Right lobe of liver (tissue), 6 donors: ENCODE measurements at regions not wholly inside any gene's neighbourhood (a gene's known extent, or its start where the extent isn't known, plus 50 kb on each side); places are given as distances from the start of the nearest gene placed in this dataset.
"Not testable (repeated sequence)": the region's sequence is repeated elsewhere in the genome, so short reads cannot be mapped to it uniquely, and the experiment has no call there.

Source experiments
- ATAC-seq, 4 donors: fragments of 200-7000 bp; cut with Tn5 transposase; one replicate each; pipeline ENCODE4 v1.9.1; 2020; ENCODE audit warnings: mild to moderate bottlenecking in 4 of 4, moderate library complexity in 4 of 4
- DNase-seq, 3 donors: peaks; one replicate each; pipeline ENCODE4 v3.0.0-alpha.2; 2020
- H3K27ac ChIP-seq, 3 donors: fragments of 200-600 bp; one replicate each; pipeline ENCODE4 v1.8.0; 2022
- H3K27me3 ChIP-seq, 2 donors: fragments of 200-600 bp; one replicate each; pipeline ENCODE4 v1.8.0; 2022
- H3K36me3 ChIP-seq, 4 donors: fragments of 200-600 bp; sonication (generic) in 1 of 4; one replicate each; pipeline versions ENCODE4 v1.5.1 to v1.8.0; 2017 to 2022; ENCODE audit warnings: control low read depth in 1 of 4
- H3K4me1 ChIP-seq, 4 donors: fragments of 200-600 bp; sonication (generic) in 1 of 4; one replicate each; pipeline versions ENCODE4 v1.5.1 to v1.8.0; 2017 to 2022; ENCODE audit warnings: control low read depth in 1 of 4
- H3K4me3 ChIP-seq, 3 donors: fragments of 200-600 bp; one replicate each; pipeline ENCODE4 v1.8.0; 2022
- H3K9me3 ChIP-seq, 4 donors: fragments of 200-600 bp; sonication (generic) in 1 of 4; one replicate each; pipeline versions ENCODE4 v1.5.1 to v1.8.0; 2017 to 2022; ENCODE audit warnings: control low read depth in 1 of 4
- POLR2A ChIP-seq: fragments of 450-650 bp; IDR thresholded peaks from one replicate; pipeline ENCODE4 v1.6.1; 2017; ENCODE audit warnings: antibody characterized with exemption, mild to moderate bottlenecking
- WGBS: methylation state at CpG from one replicate; pipeline ENCODE4 v1.1.6; 2018; ENCODE audit warnings: low coverage, low lambda C conversion rate; ENCODE audit not compliant: insufficient coverage; ENCODE audit errors: missing lambda C conversion rate; 5-methylcytosine and 5-hydroxymethylcytosine counted together
- intact Hi-C, 2 donors: fragments of 100-400 bp; cut with DNase I; formaldehyde crosslinking; loops; one replicate each; pipeline versions ENCODE4 v1.11.2 to v1.14.1; 2022
- TF ChIP-seq, protein P1 (sequence below), 4 donors: fragments of 200-600 bp in 3 of 4; fragments of 450-650 bp in 1 of 4; IDR thresholded peaks; one replicate each; pipeline versions ENCODE4 v1.5.1 to v1.8.0; 2016 to 2022; ENCODE audit warnings: antibody characterized with exemption in 4 of 4, mild to moderate bottlenecking in 2 of 4
- donor health status: DM: no; HTN: yes; CAD: no.
- donor health status: DM: no; HTN: no; CAD: no.
- donor health status: DM: no; HTN: no; CAD: no.
- donor health status: DM: no; HTN: yes; CAD: no.
- donor health status: DM: no; HTN: yes; CAD: no.

DNA sequence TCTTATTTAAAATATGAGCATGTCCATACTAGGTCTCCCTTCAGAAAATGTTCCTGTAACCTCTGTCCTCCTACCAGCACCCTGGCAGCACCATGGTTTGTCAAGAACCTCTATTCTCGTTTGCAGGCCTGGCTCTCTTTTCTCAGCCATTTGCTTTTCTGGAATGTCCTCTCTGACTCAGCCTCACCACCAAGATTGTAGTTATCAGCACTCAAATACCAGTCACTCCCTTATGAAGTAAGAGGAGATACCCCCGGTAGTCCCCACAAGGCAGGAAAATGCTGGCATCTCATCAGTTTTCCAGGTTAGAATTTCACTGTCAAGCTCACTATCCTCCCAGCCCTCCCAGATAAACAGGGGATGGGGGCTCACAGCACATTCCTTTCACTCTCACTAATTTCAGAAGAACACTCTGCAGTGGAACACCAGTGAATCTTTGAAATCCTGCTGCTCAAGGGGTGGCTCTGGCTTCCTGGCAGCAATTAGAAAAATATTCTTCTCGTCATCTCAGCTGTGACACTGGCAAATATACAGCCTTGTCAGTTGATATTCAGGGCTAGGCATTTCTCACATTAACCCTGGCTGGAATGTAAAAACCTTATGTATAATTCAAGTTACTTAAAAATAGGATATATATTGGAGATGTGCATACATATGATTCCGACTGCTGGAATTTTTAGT lies 129.2 kb downstream of the TBX18 start:
- ATAC-seq: no peak
- 40% methylated on average over 4 of the region's 4 CpGs for WGBS

DNA sequence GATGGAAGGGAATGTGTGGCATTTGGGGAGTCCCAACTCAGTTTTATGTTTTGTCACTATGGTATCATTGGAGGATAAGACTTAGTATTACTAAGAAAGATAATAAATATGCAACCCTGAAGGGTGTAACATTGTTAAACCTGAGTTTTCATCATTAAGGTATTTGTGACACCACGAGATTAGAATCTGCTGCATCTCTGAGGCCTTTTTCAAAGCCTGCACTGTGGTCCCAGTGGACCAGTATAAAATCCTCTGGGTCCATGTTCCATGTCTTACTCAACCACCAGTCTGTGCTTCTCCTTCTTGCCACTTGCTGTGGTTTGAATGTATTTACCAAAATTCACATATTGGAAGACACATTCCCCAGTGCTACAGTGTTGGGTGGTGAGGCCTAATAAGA lies 130.6 kb downstream of the TBX18 start:
- intact Hi-C loops: no loop called here
- Histone ChIP-seq H3K4me3 (no peak overlapping the region), H3K27me3 (no peaks in the 10 kb centered on the region), H3K36me3 (no peaks in the 10 kb centered on the region), H3K27ac (no peak overlapping the region), H3K4me1 (no peaks in the 10 kb centered on the region), H3K9me3 (no peaks in the 10 kb centered on the region)
- ATAC-seq (no peak), DNase-seq (no peak)
- TF ChIP-seq POLR2A: no peak
- TF ChIP-seq, protein P1, sequence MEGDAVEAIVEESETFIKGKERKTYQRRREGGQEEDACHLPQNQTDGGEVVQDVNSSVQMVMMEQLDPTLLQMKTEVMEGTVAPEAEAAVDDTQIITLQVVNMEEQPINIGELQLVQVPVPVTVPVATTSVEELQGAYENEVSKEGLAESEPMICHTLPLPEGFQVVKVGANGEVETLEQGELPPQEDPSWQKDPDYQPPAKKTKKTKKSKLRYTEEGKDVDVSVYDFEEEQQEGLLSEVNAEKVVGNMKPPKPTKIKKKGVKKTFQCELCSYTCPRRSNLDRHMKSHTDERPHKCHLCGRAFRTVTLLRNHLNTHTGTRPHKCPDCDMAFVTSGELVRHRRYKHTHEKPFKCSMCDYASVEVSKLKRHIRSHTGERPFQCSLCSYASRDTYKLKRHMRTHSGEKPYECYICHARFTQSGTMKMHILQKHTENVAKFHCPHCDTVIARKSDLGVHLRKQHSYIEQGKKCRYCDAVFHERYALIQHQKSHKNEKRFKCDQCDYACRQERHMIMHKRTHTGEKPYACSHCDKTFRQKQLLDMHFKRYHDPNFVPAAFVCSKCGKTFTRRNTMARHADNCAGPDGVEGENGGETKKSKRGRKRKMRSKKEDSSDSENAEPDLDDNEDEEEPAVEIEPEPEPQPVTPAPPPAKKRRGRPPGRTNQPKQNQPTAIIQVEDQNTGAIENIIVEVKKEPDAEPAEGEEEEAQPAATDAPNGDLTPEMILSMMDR (IDR thresholded peaks at IDR 0.05): no peak
- WGBS: 75% methylated on average over 1 of the region's 1 CpG

More for the DNA sequence above, 129.2 kb downstream of the TBX18 start:
- Histone ChIP-seq H3K4me3 (no peak overlapping the region), H3K36me3 (no peaks in the 10 kb centered on the region), H3K9me3 (no peaks in the 10 kb centered on the region), H3K4me1 (no peaks in the 10 kb centered on the region), H3K27me3 (no peaks in the 10 kb centered on the region), H3K27ac (no peak overlapping the region)
- DNase-seq: no peak
- intact Hi-C loops: no loop called here
- TF ChIP-seq, protein P1 (IDR thresholded peaks at IDR 0.05): no peak
- no peak for TF ChIP-seq POLR2A

DNA sequence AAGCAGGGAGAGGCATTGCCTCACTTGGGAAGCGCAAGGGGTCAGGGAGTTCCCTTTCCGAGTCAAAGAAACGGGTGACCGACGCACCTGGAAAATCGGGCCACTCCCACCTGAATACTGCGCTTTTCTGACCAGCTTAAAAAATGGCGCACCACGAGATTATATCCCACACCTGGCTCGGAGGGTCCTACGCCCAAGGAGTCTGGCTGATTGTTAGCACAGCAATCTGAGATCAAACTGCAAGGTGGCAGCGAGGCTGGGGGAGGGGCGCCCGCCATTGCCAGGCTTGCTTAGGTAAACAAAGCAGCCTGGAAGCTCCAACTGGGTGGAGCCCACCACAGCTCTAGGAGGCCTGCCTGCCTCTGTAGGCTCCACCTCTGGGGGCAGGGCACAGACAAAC lies 137.9 kb downstream of the TBX18 start:
- H3K27me3 ChIP-seq, intact Hi-C loops, H3K4me1 ChIP-seq, H3K4me3 ChIP-seq, DNase-seq, ATAC-seq, H3K9me3 ChIP-seq, H3K36me3 ChIP-seq, H3K27ac ChIP-seq: not testable (repeated sequence)
- WGBS: 80% methylated on average over 1 of the region's 14 CpGs

DNA sequence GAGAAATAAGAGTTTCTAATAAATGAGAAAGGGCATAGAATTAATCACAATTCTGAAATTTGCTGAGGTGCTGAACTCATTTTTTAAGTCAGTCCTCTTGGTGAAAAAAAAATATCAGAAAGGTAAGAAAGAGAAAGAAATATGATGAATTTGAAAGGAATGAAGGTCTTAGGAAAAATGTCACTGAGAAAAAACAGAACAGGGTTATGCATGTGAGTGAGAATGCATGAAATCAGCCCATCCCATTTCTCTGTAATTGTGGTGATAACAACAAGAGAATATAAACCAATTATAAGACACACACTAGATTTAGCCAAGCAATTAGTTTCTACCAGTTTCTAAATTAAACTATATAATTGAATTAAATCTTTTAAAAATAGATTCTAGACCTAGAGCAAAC lies 138.9 kb downstream of the TBX18 start:
- TF ChIP-seq, protein P1 (IDR thresholded peaks at IDR 0.05): no peak
- no peak for TF ChIP-seq POLR2A
- Histone ChIP-seq H3K27ac (no peak overlapping the region), H3K4me3 (no peak overlapping the region), H3K9me3 (no peaks in the 10 kb centered on the region), H3K4me1 (no peaks in the 10 kb centered on the region), H3K27me3 (no peaks in the 10 kb centered on the region), H3K36me3 (no peaks in the 10 kb centered on the region)
- DNase-seq (no peak), ATAC-seq (no peak)
- intact Hi-C loops: no loop called here

DNA sequence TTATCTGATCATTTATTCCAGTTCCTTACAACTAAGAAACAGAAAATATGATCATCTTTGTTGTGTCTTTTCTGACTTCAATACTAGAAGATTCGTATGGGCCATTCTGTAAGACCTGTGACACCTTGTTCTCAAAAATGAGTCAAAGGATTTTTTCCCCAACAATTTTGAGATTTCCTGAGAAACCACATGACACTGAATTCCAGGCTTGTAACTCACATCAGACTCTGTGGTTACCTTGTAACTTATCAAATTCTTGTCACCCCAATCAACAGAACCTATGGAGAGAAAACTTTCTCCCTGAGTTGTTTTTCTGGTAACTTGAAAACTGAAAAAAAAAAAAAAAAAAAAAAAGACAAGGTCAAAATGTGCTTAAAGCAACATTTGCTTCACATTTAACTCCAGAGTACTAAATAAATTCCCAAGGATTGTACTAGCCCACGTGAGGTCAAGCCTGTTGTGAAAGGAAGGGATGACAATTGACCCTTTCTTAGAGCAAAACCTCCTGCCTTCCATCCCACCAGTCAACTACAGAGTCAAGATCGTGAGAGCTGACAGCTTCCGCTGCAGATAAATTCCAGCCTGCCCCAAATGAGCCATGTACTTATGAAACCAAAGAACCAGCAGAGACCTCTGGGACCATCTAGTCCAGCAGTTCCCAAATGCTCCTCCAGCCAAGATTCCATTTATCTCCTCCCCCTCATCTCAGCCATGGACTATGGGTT lies 140.3 kb downstream of the TBX18 start:
- Histone ChIP-seq H3K36me3 (no peaks in the 10 kb centered on the region), H3K9me3 (no peaks in the 10 kb centered on the region), H3K4me3 (no peak overlapping the region), H3K4me1 (no peaks in the 10 kb centered on the region), H3K27ac (no peak overlapping the region), H3K27me3 (no peaks in the 10 kb centered on the region)
- intact Hi-C loops: no loop called here
- no peak for DNase-seq
- WGBS: 33% methylated on average over 4 of the region's 4 CpGs
- ATAC-seq: no peak
- TF ChIP-seq, protein P1 (IDR thresholded peaks at IDR 0.05): no peak
- no peak for TF ChIP-seq POLR2A
